Fibroblast of mammary gland (primary cell): ENCODE measurements at regions not wholly inside any gene's neighbourhood (a gene's known extent, or its start where the extent isn't known, plus 50 kb on each side); places are given as distances from the start of the nearest gene placed in this dataset.

ENCODE experiments used
- DNase-seq: peaks from one replicate; pipeline ENCODE4 v3.0.0-alpha.2; 2010; ENCODE audit warnings: low read depth
- H3K4me3 ChIP-seq: 2 replicates; pipeline ENCODE4 v1.5.1; 2011; ENCODE audit warnings: low read depth, mild to moderate bottlenecking, low read length, moderate library complexity; ENCODE audit not compliant: control insufficient read depth
- CTCF ChIP-seq: conservative IDR thresholded peaks from 2 replicates; pipeline ENCODE4 v1.5.1; 2011; ENCODE audit warnings: low read depth, low read length, inconsistent platforms; ENCODE audit not compliant: control insufficient read depth, insufficient read depth

GRCh38 chr1:91080650-91081049 is 58.8 kb upstream of the ZNF644 start:
- H3K4me3 ChIP-seq = no peak overlapping the region
- peak; percentile 8 for DNase-seq
- no peak for TF ChIP-seq CTCF

GRCh38 chr1:91078859-91079258 is 57.0 kb upstream of the ZNF644 start:
- no peak for TF ChIP-seq CTCF
- DNase-seq = no peak
- H3K4me3 ChIP-seq = no peak overlapping the region

- TF ChIP-seq CTCF = no peak
- DNase-seq = no peak
- H3K4me3 ChIP-seq = no peak overlapping the region
These were observed 55.0 kb upstream of the ZNF644 start for GRCh38 chr1:91076834-91077233.

GRCh38 chr1:91075233-91076135 is 53.6 kb upstream of the ZNF644 start:
- no peak for DNase-seq
- no peak overlapping the region for H3K4me3 ChIP-seq
- no peak for TF ChIP-seq CTCF

- no peak for TF ChIP-seq CTCF
- no peak overlapping the region for H3K4me3 ChIP-seq
- no peak for DNase-seq
These were observed 51.5 kb upstream of the ZNF644 start for GRCh38 chr1:91073299-91073698.

GRCh38 chr1:91071838-91072237 is 50.0 kb upstream of the ZNF644 start:
- TF ChIP-seq CTCF = no peak
- H3K4me3 ChIP-seq = no peak overlapping the region
- DNase-seq = no peak
